Natural killer cell (primary cell): ENCODE measurements at regions not wholly inside any gene's neighbourhood (a gene's known extent, or its start where the extent isn't known, plus 50 kb on each side); places are given as distances from the start of the nearest gene placed in this dataset.
"Not testable (repeated sequence)": the region's sequence is repeated elsewhere in the genome, so short reads cannot be mapped to it uniquely, and the experiment has no call there.

Experiments used
- ATAC-seq, 3 donors: fragments of 150-1000 bp in 2 of 3; fragments of 200-7000 bp in 1 of 3; cut with Tn5 transposase; 1 replicate in 1 of 3; 2 replicates in 2 of 3; pipeline ENCODE4 v1.10.0; 2021; ENCODE audit warnings: mild to moderate bottlenecking in 2 of 3, moderate library complexity in 2 of 3
- DNase-seq, 2 donors: peaks; one replicate each; pipeline versions ENCODE4 v3.0.0 to v3.0.0-alpha.2; 2013 to 2021; ENCODE audit warnings: mixed read lengths in 1 of 2
- H3K27ac ChIP-seq: one replicate; pipeline ENCODE4 v1.5.1; 2013; ENCODE audit warnings: mild to moderate bottlenecking, low read length
- H3K27me3 ChIP-seq: one replicate; pipeline ENCODE4 v1.6.1; 2013; ENCODE audit warnings: low read length; ENCODE audit not compliant: control insufficient read depth, insufficient read depth
- H3K36me3 ChIP-seq: one replicate; pipeline ENCODE4 v1.6.1; 2013; ENCODE audit warnings: low read length; ENCODE audit not compliant: control insufficient read depth, insufficient read depth
- H3K4me1 ChIP-seq: one replicate; pipeline ENCODE4 v1.6.1; 2013; ENCODE audit warnings: low read length; ENCODE audit not compliant: control insufficient read depth, insufficient read depth
- H3K4me3 ChIP-seq: one replicate; pipeline ENCODE4 v1.5.1; 2013; ENCODE audit warnings: low read length
- H3K9me3 ChIP-seq: one replicate; pipeline ENCODE4 v1.6.1; 2013; ENCODE audit warnings: low read length; ENCODE audit not compliant: control insufficient read depth, insufficient read depth
- H3K27ac Mint-ChIP-seq, 2 donors: one replicate each; pipeline ENCODE4 v1.8.0; 2022; ENCODE audit warnings: mild to moderate bottlenecking in 2 of 2, mixed read lengths in 2 of 2, moderate library complexity in 1 of 2
- H3K27me3 Mint-ChIP-seq, 2 donors: one replicate each; pipeline ENCODE4 v1.8.0; 2022; ENCODE audit warnings: low read depth in 2 of 2, mixed read lengths in 2 of 2
- H3K36me3 Mint-ChIP-seq: one replicate; pipeline ENCODE4 v1.8.0; 2022; ENCODE audit warnings: mixed read lengths
- H3K4me1 Mint-ChIP-seq, 2 donors: one replicate each; pipeline ENCODE4 v1.8.0; 2022; ENCODE audit warnings: mixed read lengths in 2 of 2
- H3K4me3 Mint-ChIP-seq: one replicate; pipeline ENCODE4 v1.8.0; 2022; ENCODE audit warnings: mild to moderate bottlenecking, moderate library complexity, mixed read lengths
- H3K9me3 Mint-ChIP-seq, 2 donors: one replicate each; pipeline ENCODE4 v1.8.0; 2022; ENCODE audit warnings: mixed read lengths in 2 of 2
- WGBS: methylation state at CpG from one replicate; pipeline ENCODE4 v1.1.7; 2013; ENCODE audit warnings: missing lambda C conversion rate; ENCODE audit not compliant: insufficient coverage; 5-methylcytosine and 5-hydroxymethylcytosine counted together
- intact Hi-C: fragments of 100-400 bp; cut with micrococcal nuclease; formaldehyde crosslinking; loops from one replicate; pipeline ENCODE4 v1.14.2; 2022
- TF ChIP-seq, protein P1 (sequence below): fragments of 200-600 bp; IDR thresholded peaks from one replicate; pipeline ENCODE4 v1.8.0; 2022; ENCODE audit warnings: antibody characterized with exemption

- Mint-ChIP-seq H3K9me3 (peaks cover 0 to 2% of the 10 kb centered on the region in 2 donors), H3K4me1 (no peaks in the 10 kb centered on the region), H3K4me3 (no peak overlapping the region), H3K27me3 (peaks cover 14 to 28% of the 10 kb centered on the region in 2 donors), H3K27ac (no peak overlapping the region), H3K36me3 (peaks cover 5% of the 10 kb centered on the region)
- H3K9me3 ChIP-seq = no peaks in the 10 kb centered on the region
- no peak for DNase-seq
- no peaks in the 10 kb centered on the region for H3K36me3 ChIP-seq
- 80% methylated on average over 3 of the region's 3 CpGs for WGBS
- no peak overlapping the region for H3K27ac ChIP-seq
- intact Hi-C loops = loop anchor here (10.0 kb wide), 1 partner anchor 55 kb away; no protein-coding TSS in a partner anchor
- no peaks in the 10 kb centered on the region for H3K4me1 ChIP-seq
- ATAC-seq = no peak
- TF ChIP-seq, protein P1, sequence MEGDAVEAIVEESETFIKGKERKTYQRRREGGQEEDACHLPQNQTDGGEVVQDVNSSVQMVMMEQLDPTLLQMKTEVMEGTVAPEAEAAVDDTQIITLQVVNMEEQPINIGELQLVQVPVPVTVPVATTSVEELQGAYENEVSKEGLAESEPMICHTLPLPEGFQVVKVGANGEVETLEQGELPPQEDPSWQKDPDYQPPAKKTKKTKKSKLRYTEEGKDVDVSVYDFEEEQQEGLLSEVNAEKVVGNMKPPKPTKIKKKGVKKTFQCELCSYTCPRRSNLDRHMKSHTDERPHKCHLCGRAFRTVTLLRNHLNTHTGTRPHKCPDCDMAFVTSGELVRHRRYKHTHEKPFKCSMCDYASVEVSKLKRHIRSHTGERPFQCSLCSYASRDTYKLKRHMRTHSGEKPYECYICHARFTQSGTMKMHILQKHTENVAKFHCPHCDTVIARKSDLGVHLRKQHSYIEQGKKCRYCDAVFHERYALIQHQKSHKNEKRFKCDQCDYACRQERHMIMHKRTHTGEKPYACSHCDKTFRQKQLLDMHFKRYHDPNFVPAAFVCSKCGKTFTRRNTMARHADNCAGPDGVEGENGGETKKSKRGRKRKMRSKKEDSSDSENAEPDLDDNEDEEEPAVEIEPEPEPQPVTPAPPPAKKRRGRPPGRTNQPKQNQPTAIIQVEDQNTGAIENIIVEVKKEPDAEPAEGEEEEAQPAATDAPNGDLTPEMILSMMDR = no peak
- no peak overlapping the region for H3K4me3 ChIP-seq
- H3K27me3 ChIP-seq = no peaks in the 10 kb centered on the region
Measured at GRCh38 chr15:79640206-79640605, 208.1 kb downstream of the MINAR1 start.

GRCh38 chr15:79641841-79642240 lies 209.7 kb downstream of the MINAR1 start:
- no peak for DNase-seq
- TF ChIP-seq, protein P1 = no peak
- Histone ChIP-seq H3K4me3 (no peak overlapping the region), H3K9me3 (no peaks in the 10 kb centered on the region), H3K36me3 (no peaks in the 10 kb centered on the region), H3K4me1 (no peaks in the 10 kb centered on the region), H3K27me3 (no peaks in the 10 kb centered on the region), H3K27ac (no peak overlapping the region)
- H3K27me3 Mint-ChIP-seq = peaks cover 14 to 23% of the 10 kb centered on the region in 2 donors
- no peaks in the 10 kb centered on the region for H3K4me1 Mint-ChIP-seq
- H3K36me3 Mint-ChIP-seq = peaks cover 5% of the 10 kb centered on the region
- no peak overlapping the region for H3K4me3 Mint-ChIP-seq
- ATAC-seq = no peak
- H3K9me3 Mint-ChIP-seq = peaks cover 0 to 5% of the 10 kb centered on the region in 2 donors
- intact Hi-C loops = loop anchor here (10.0 kb wide), 1 partner anchor 57 kb away; no protein-coding TSS in a partner anchor
- H3K27ac Mint-ChIP-seq = no peak overlapping the region

DNA sequence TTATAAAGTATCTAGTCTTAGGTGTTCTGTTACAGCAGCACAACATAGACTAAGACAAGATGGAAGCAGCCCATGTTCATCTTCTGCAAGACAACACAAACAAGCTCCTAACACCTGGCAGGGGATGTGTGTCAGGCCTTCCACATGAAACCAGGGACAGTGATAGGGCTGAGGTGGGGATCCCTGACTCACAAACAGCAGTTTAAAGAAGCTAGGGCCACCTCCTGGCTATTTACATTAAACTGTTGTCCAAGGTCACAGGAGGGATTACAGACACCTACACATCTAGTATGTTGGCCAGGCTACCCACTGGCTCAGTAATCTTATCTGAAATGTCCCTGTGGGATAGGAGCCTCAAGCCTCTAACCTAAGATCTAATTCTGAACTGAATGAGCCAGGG lies 211.3 kb downstream of the MINAR1 start:
- DNase-seq = no peak
- Histone ChIP-seq H3K27me3 (no peaks in the 10 kb centered on the region), H3K4me3 (no peak overlapping the region), H3K4me1 (no peaks in the 10 kb centered on the region), H3K27ac (no peak overlapping the region), H3K36me3 (no peaks in the 10 kb centered on the region), H3K9me3 (no peaks in the 10 kb centered on the region)
- Mint-ChIP-seq H3K9me3 (peaks cover 0 to 5% of the 10 kb centered on the region in 2 donors), H3K27ac (no peak overlapping the region), H3K36me3 (peaks cover 5% of the 10 kb centered on the region), H3K27me3 (peaks cover 14 to 23% of the 10 kb centered on the region in 2 donors), H3K4me3 (no peak overlapping the region), H3K4me1 (no peaks in the 10 kb centered on the region)
- intact Hi-C loops = loop anchor here (10.0 kb wide), 1 partner anchor 59 kb away; no protein-coding TSS in a partner anchor
- ATAC-seq = no peak
- TF ChIP-seq, protein P1 = no peak

- H3K4me1 Mint-ChIP-seq = no peaks in the 10 kb centered on the region
- Histone ChIP-seq H3K27ac (no peak overlapping the region), H3K4me1 (no peaks in the 10 kb centered on the region), H3K27me3 (no peaks in the 10 kb centered on the region), H3K4me3 (no peak overlapping the region), H3K36me3 (no peaks in the 10 kb centered on the region), H3K9me3 (no peaks in the 10 kb centered on the region)
- 0% methylated on average over 1 of the region's 2 CpGs for WGBS
- TF ChIP-seq, protein P1 = no peak
- peaks cover 5% of the 10 kb centered on the region for H3K36me3 Mint-ChIP-seq
- H3K27me3 Mint-ChIP-seq = peaks cover 14 to 17% of the 10 kb centered on the region in 2 donors
- no peak for DNase-seq
- H3K4me3 Mint-ChIP-seq = no peak overlapping the region
- peaks cover 0 to 5% of the 10 kb centered on the region in 2 donors for H3K9me3 Mint-ChIP-seq
- no peak for ATAC-seq
- no peak overlapping the region for H3K27ac Mint-ChIP-seq
- intact Hi-C loops = loop anchor here (10.0 kb wide), 1 partner anchor 59 kb away; no protein-coding TSS in a partner anchor
Measured at GRCh38 chr15:79644091-79644490, 212.0 kb downstream of the MINAR1 start.

DNA sequence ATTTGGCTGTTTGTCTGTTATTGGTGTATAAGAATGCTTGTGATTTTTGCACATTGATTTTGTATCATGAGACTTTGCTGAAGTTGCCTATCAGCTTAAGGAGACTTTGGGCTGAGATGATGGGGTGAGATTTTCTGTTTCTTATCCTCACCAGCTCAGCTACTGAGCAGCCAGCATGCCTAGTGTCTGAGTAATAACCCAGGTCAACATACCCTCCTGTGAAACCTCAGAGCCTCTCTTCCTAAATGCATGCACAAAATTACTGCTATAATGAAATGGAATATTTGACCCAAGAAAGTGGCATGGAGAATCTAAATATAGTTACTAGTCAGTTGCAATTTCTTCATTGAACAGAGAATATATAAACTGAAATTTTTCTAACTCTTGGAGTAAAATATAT lies 220.8 kb downstream of the MINAR1 start:
- H3K9me3 ChIP-seq, H3K27me3 ChIP-seq, H3K4me3 Mint-ChIP-seq, H3K27ac ChIP-seq, DNase-seq, H3K4me1 ChIP-seq, H3K4me1 Mint-ChIP-seq, H3K9me3 Mint-ChIP-seq, intact Hi-C loops, H3K4me3 ChIP-seq, H3K27ac Mint-ChIP-seq, H3K36me3 Mint-ChIP-seq, ATAC-seq, H3K36me3 ChIP-seq: not testable (repeated sequence)
- peaks cover 9 to 42% of the 10 kb centered on the region in 2 donors for H3K27me3 Mint-ChIP-seq
